H9 (cell line): ENCODE measurements at regions not wholly inside any gene's neighbourhood (a gene's known extent, or its start where the extent isn't known, plus 50 kb on each side); places are given as distances from the start of the nearest gene placed in this dataset.
A peak's percentile ranks its signal among the peaks of the same experiment; 100 is the strongest.
"Not testable (repeated sequence)": the region's sequence is repeated elsewhere in the genome, so short reads cannot be mapped to it uniquely, and the experiment has no call there.

Source experiments
- DNase-seq: peaks from one replicate; pipeline ENCODE4 v3.0.0-alpha.2; 2017
- H2AFZ ChIP-seq: one replicate; pipeline ENCODE4 v1.6.1; 2013; ENCODE audit warnings: mild to moderate bottlenecking, low read length, control low read depth, moderate library complexity
- H2AK5ac ChIP-seq: 2 replicates; pipeline ENCODE4 v1.6.1; 2013; ENCODE audit warnings: low read length, control low read depth, mixed read lengths; ENCODE audit not compliant: insufficient read length
- H2BK120ac ChIP-seq: one replicate; pipeline ENCODE4 v1.6.1; 2013; ENCODE audit warnings: low read depth, mild to moderate bottlenecking, low read length, control low read depth, inconsistent platforms; ENCODE audit not compliant: poor library complexity, severe bottlenecking
- H2BK12ac ChIP-seq: 2 replicates; pipeline ENCODE4 v1.6.1; 2013; ENCODE audit warnings: low read length, control low read depth, mixed read lengths, low read depth; ENCODE audit not compliant: insufficient read length
- H2BK15ac ChIP-seq: 2 replicates; pipeline ENCODE4 v1.6.1; 2013; ENCODE audit warnings: low read depth, low read length, control low read depth
- H2BK20ac ChIP-seq: one replicate; pipeline ENCODE4 v1.6.1; 2013; ENCODE audit warnings: low read depth, mild to moderate bottlenecking, low read length, control low read depth, inconsistent platforms; ENCODE audit not compliant: poor library complexity, severe bottlenecking
- H2BK5ac ChIP-seq: 2 replicates; pipeline ENCODE4 v1.6.1; 2013; ENCODE audit warnings: low read length, control low read depth, mixed read lengths; ENCODE audit not compliant: insufficient read length
- H3K14ac ChIP-seq: 2 replicates; pipeline ENCODE4 v1.6.1; 2013; ENCODE audit warnings: low read length, control low read depth; ENCODE audit not compliant: insufficient read depth
- H3K18ac ChIP-seq: 2 replicates; pipeline ENCODE4 v1.6.1; 2013; ENCODE audit warnings: low read depth, mild to moderate bottlenecking, mixed read lengths, low read length, control low read depth; ENCODE audit not compliant: insufficient read length
- H3K23ac ChIP-seq: 2 replicates; pipeline ENCODE4 v1.6.1; 2013; ENCODE audit warnings: low read length, control low read depth, mixed read lengths, low read depth; ENCODE audit not compliant: insufficient read length
- H3K23me2 ChIP-seq: 2 replicates; pipeline ENCODE4 v1.6.1; 2013; ENCODE audit warnings: low read depth, mild to moderate bottlenecking, mixed read lengths, low read length, control low read depth; ENCODE audit not compliant: insufficient read length, poor library complexity, severe bottlenecking
- H3K27ac ChIP-seq: 2 replicates; pipeline ENCODE4 v1.5.1; 2013; ENCODE audit warnings: low read length, control low read depth, mixed read lengths, low read depth; ENCODE audit not compliant: insufficient read length
- H3K27me3 ChIP-seq: 2 replicates; pipeline ENCODE4 v1.6.1; 2013; ENCODE audit warnings: low read length, control low read depth, inconsistent platforms; ENCODE audit not compliant: insufficient read depth
- H3K4ac ChIP-seq: 2 replicates; pipeline ENCODE4 v1.6.1; 2013; ENCODE audit warnings: low read depth, mild to moderate bottlenecking, control low read depth, inconsistent platforms, low read length, moderate library complexity
- H3K4me1 ChIP-seq: 2 replicates; pipeline ENCODE4 v1.6.1; 2013; ENCODE audit warnings: low read length, control low read depth, inconsistent platforms; ENCODE audit not compliant: insufficient read depth
- H3K4me2 ChIP-seq: 2 replicates; pipeline ENCODE4 v1.6.1; 2013; ENCODE audit warnings: low read length, control low read depth, mixed read lengths; ENCODE audit not compliant: insufficient read length, insufficient read depth
- H3K56ac ChIP-seq: 2 replicates; pipeline ENCODE4 v1.6.1; 2013; ENCODE audit warnings: low read depth, mild to moderate bottlenecking, mixed read lengths, low read length, control low read depth; ENCODE audit not compliant: insufficient read length
- H3K79me1 ChIP-seq: 2 replicates; pipeline ENCODE4 v1.6.1; 2013; ENCODE audit warnings: low read depth, mild to moderate bottlenecking, moderate library complexity, low read length, control low read depth, inconsistent platforms; ENCODE audit not compliant: insufficient read depth, poor library complexity, severe bottlenecking
- H3K79me2 ChIP-seq: 2 replicates; pipeline ENCODE4 v1.6.1; 2013; ENCODE audit warnings: low read length, control low read depth, inconsistent platforms; ENCODE audit not compliant: insufficient read depth
- H3K9ac ChIP-seq: 2 replicates; pipeline ENCODE4 v1.6.1; 2013; ENCODE audit warnings: low read length, control low read depth, mixed read lengths; ENCODE audit not compliant: insufficient read length; ENCODE audit errors: extremely low read depth
- H3K9me3 ChIP-seq: one replicate; pipeline ENCODE4 v1.6.1; 2013; ENCODE audit warnings: low read depth, low read length, inconsistent platforms; ENCODE audit not compliant: control insufficient read depth
- H3T11ph ChIP-seq: one replicate; pipeline ENCODE4 v1.6.1; 2013; ENCODE audit warnings: mild to moderate bottlenecking, low read length, control low read depth, inconsistent platforms
- H4K20me1 ChIP-seq: one replicate; pipeline ENCODE4 v1.6.1; 2013; ENCODE audit not compliant: control insufficient read depth, insufficient read length, insufficient read depth
- H4K5ac ChIP-seq: 2 replicates; pipeline ENCODE4 v1.6.1; 2013; ENCODE audit warnings: low read depth, mild to moderate bottlenecking, mixed read lengths, low read length, control low read depth; ENCODE audit not compliant: insufficient read length
- H4K8ac ChIP-seq: replicated peaks from 2 replicates; pipeline ENCODE4 v1.6.1; 2013; ENCODE audit warnings: low read length, control low read depth, mixed read lengths, low read depth; ENCODE audit not compliant: insufficient read length
- H4K91ac ChIP-seq: 2 replicates; pipeline ENCODE4 v1.6.1; 2013; ENCODE audit warnings: low read depth, mild to moderate bottlenecking, moderate library complexity, mixed read lengths, low read length, control low read depth; ENCODE audit not compliant: insufficient read length
- H3K27ac Mint-ChIP-seq, 3 experiments: 2 replicates in 2 of 3; 3 replicates in 1 of 3; pipeline ENCODE4 v1.8.0; 2020 to 2021; ENCODE audit warnings: mixed read lengths in 3 of 3, mild to moderate bottlenecking in 1 of 3, moderate library complexity in 1 of 3
- H3K27me3 Mint-ChIP-seq: 2 replicates; pipeline ENCODE4 v1.8.0; 2021; ENCODE audit warnings: low read depth, mild to moderate bottlenecking, moderate library complexity, mixed read lengths
- H3K36me3 Mint-ChIP-seq, 3 experiments: 2 replicates in 2 of 3; 3 replicates in 1 of 3; pipeline ENCODE4 v1.8.0; 2020 to 2021; ENCODE audit warnings: low read depth in 3 of 3, mixed read lengths in 3 of 3; ENCODE audit not compliant: insufficient read depth in 1 of 3
- H3K4me1 Mint-ChIP-seq, 2 experiments: 2 replicates each; pipeline ENCODE4 v1.8.0; 2020; ENCODE audit warnings: mixed read lengths in 2 of 2
- H3K4me3 Mint-ChIP-seq, 2 experiments: 2 replicates in 1 of 2; 3 replicates in 1 of 2; pipeline ENCODE4 v1.8.0; 2020 to 2021; ENCODE audit warnings: mild to moderate bottlenecking in 2 of 2, mixed read lengths in 2 of 2, moderate library complexity in 1 of 2
- H3K9me3 Mint-ChIP-seq, 2 experiments: 2 replicates in 1 of 2; 3 replicates in 1 of 2; pipeline ENCODE4 v1.8.0; 2020; ENCODE audit warnings: mild to moderate bottlenecking in 2 of 2, mixed read lengths in 2 of 2, moderate library complexity in 1 of 2
- CTCF ChIP-seq: fragments of 200-600 bp; sonication (generic); conservative IDR thresholded peaks from 3 replicates; pipeline ENCODE4 v1.8.0; 2021; ENCODE audit warnings: antibody characterized with exemption, mild to moderate bottlenecking
- WGBS: extraction: QIAGEN DNeasy Blood & Tissue Kit; methylation state at CpG from one replicate; pipeline ENCODE4 v1.1.7; 2013; ENCODE audit warnings: missing lambda C conversion rate, low lambda C conversion rate, mixed read lengths; ENCODE audit not compliant: insufficient read length; ENCODE audit errors: extremely low coverage; 5-methylcytosine and 5-hydroxymethylcytosine counted together

DNA sequence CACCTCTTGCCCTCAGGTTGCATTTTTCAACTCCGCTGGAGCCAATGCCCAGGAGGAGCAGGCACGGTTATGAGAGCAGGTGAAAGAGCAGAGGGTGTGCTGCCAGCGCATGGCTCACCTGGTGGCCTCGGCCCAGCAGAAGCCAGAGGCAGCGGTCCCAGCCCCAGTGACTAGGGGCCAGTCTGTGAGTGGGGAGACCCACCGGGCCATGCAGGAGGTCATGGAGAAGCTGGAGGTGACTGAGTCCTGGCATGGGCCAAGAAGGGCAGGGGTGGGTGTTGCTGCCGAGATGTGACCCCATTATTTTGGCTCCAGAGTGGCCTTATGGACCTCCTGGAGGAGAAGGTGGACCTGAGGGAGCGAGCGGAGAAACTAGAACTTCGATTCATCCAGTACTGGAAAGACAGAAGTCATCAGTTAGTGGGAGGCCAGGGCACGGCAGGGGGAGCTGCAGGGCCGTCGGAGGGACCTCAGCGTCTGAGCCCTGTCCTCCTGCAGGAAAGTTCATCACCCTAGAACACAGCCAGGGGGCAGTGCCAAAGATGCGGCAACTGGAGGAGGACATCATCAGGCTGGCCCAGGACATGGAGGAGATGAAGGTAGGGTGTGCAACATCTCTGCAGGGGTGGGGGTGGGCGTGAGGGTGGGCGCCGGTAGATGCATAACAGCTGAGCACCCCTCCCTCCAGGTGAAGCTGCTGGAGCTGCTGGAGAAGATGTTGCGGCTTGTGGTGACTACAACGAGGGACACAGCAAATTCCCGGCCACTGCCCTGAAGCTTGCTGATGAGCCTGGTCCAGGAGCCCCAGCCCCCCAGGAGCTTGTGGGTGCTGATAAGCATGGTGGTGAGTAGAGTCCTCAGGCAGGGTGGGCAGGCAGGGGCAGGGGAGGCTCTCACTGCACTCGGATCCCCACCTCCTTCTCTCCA lies 58.9 kb upstream of the LYSMD4 start:
- H3K23ac ChIP-seq, H2BK120ac ChIP-seq, H4K91ac ChIP-seq, H3K27me3 Mint-ChIP-seq, H3K18ac ChIP-seq, H4K8ac ChIP-seq, H4K20me1 ChIP-seq, H3K9me3 ChIP-seq, H3K56ac ChIP-seq, H3K79me2 ChIP-seq, H3K36me3 Mint-ChIP-seq, H2BK15ac ChIP-seq, H3T11ph ChIP-seq, H3K9me3 Mint-ChIP-seq, H3K23me2 ChIP-seq, H4K5ac ChIP-seq, H3K14ac ChIP-seq, H2BK12ac ChIP-seq, H2BK20ac ChIP-seq, H3K27ac ChIP-seq, H3K27ac Mint-ChIP-seq, H3K9ac ChIP-seq, H3K4me1 ChIP-seq, H2AFZ ChIP-seq, H3K4me2 ChIP-seq, H2BK5ac ChIP-seq, H3K4ac ChIP-seq, H2AK5ac ChIP-seq, H3K4me3 Mint-ChIP-seq, H3K4me1 Mint-ChIP-seq, H3K27me3 ChIP-seq, H3K79me1 ChIP-seq: not testable (repeated sequence)
- peak; percentile 58 for TF ChIP-seq CTCF
- peak; percentile 76 for DNase-seq
- WGBS, result no CpG with 5 or more reads among the region's 22 CpGs

- not testable (repeated sequence) for H4K5ac ChIP-seq, H2BK120ac ChIP-seq, H3K23me2 ChIP-seq, H3K27me3 ChIP-seq, H3K9me3 ChIP-seq, H3K14ac ChIP-seq, H3K27me3 Mint-ChIP-seq, H3K4me1 Mint-ChIP-seq, H3K23ac ChIP-seq, H3K79me2 ChIP-seq, H4K20me1 ChIP-seq, H3K18ac ChIP-seq, H4K8ac ChIP-seq, H3K4me2 ChIP-seq, H3K9me3 Mint-ChIP-seq, H3K56ac ChIP-seq, H2AK5ac ChIP-seq, H3T11ph ChIP-seq, H3K79me1 ChIP-seq, H3K4ac ChIP-seq, H2BK12ac ChIP-seq, H3K27ac ChIP-seq, H2BK15ac ChIP-seq, H3K4me1 ChIP-seq, H3K27ac Mint-ChIP-seq, H2BK5ac ChIP-seq, H3K36me3 Mint-ChIP-seq, H3K4me3 Mint-ChIP-seq, H2AFZ ChIP-seq, H3K9ac ChIP-seq, H4K91ac ChIP-seq, H2BK20ac ChIP-seq
- peak; percentile 82 for DNase-seq
- no CpG with 5 or more reads among the region's 7 CpGs for WGBS
Measured at GRCh38 chr15:99790751-99791150, 57.5 kb upstream of the LYSMD4 start.
